ENCODE measurements at regions not wholly inside any gene's neighbourhood (a gene's known extent, or its start where the extent isn't known, plus 50 kb on each side); places are given as distances from the start of the nearest gene placed in this dataset.

- no peak for TF ChIP-seq CTCF (IDR thresholded peaks at IDR 0.05)
- TF ChIP-seq EP300 (IDR thresholded peaks at IDR 0.05), result no peak
Observed at GRCh38 chr18:38966841-38967240, 1401.2 kb upstream of the CELF4 start.
